GM12878 (cell line): ENCODE measurements at regions not wholly inside any gene's neighbourhood (a gene's known extent, or its start where the extent isn't known, plus 50 kb on each side); places are given as distances from the start of the nearest gene placed in this dataset.

Source experiments
- BHLHE40 ChIP-seq, 2 experiments: fragments of 450-650 bp in 1 of 2; IDR thresholded peaks; 2 replicates each; pipeline ENCODE4 v1.6.1; 2011 to 2017; ENCODE audit warnings: low read depth in 2 of 2, borderline replicate concordance in 1 of 2, improper control_type of control experiment in 1 of 2, low read length in 1 of 2, mild to moderate bottlenecking in 1 of 2
- CTCF ChIP-seq, 3 experiments: IDR thresholded peaks in 2 of 3; conservative IDR thresholded peaks in 1 of 3; 2 replicates each; pipeline ENCODE4 v1.5.1; 2011; ENCODE audit warnings: low read depth in 3 of 3, low read length in 3 of 3, mild to moderate bottlenecking in 3 of 3, control low read depth in 2 of 3, moderate library complexity in 2 of 3, inconsistent platforms in 1 of 3, mixed read lengths in 1 of 3; ENCODE audit not compliant: control insufficient read depth in 2 of 3, insufficient read depth in 1 of 3; ENCODE audit errors: extremely low read depth in 1 of 3
- ELK1 ChIP-seq: IDR thresholded peaks from 2 replicates; pipeline ENCODE4 v1.6.1; 2012; ENCODE audit warnings: low read depth, low read length, improper control_type of control experiment
- EP300 ChIP-seq, 2 experiments: fragments of 150-350 bp in 1 of 2; IDR thresholded peaks; 2 replicates each; pipeline ENCODE4 v1.6.1; 2011 to 2012; ENCODE audit warnings: low read depth in 2 of 2, low read length in 2 of 2, borderline replicate concordance in 1 of 2, improper control_type of control experiment in 1 of 2, inconsistent platforms in 1 of 2; ENCODE audit not compliant: control insufficient read depth in 1 of 2
- HSF1 ChIP-seq: fragments of 150-350 bp; IDR thresholded peaks from 2 replicates; pipeline ENCODE4 v1.6.1; 2014; ENCODE audit warnings: mild to moderate bottlenecking, low read depth, low read length
- IRF3 ChIP-seq: fragments of 450-650 bp; IDR thresholded peaks from 2 replicates; pipeline ENCODE4 v1.6.1; 2014; ENCODE audit warnings: mild to moderate bottlenecking
- KDM1A ChIP-seq: fragments of 200-600 bp; sonication (generic); IDR thresholded peaks from 2 replicates; pipeline ENCODE4 v1.6.1; 2016; ENCODE audit warnings: borderline replicate concordance
- NR2C2 ChIP-seq: IDR thresholded peaks from 2 replicates; pipeline ENCODE4 v1.6.1; 2011; ENCODE audit warnings: borderline replicate concordance, low read depth; ENCODE audit not compliant: control insufficient read depth, insufficient read length
- NRF1 ChIP-seq: conservative IDR thresholded peaks from 2 replicates; pipeline ENCODE4 v1.6.1; 2011; ENCODE audit warnings: mild to moderate bottlenecking, low read depth, low read length, improper control_type of control experiment
- POU2F2 ChIP-seq: IDR thresholded peaks from 3 replicates; pipeline ENCODE4 v1.6.1; 2011; ENCODE audit warnings: low read depth, mild to moderate bottlenecking, low read length, borderline replicate concordance
- SMARCA5 ChIP-seq: fragments of 450-650 bp; IDR thresholded peaks from 2 replicates; pipeline ENCODE4 v1.6.1; 2017; ENCODE audit warnings: mild to moderate bottlenecking
- SREBF2 ChIP-seq: IDR thresholded peaks from 2 replicates; pipeline ENCODE4 v1.6.1; 2012; ENCODE audit warnings: mild to moderate bottlenecking, low read length
- TF ChIP-seq, protein P1 (sequence below): IDR thresholded peaks from 2 replicates; pipeline ENCODE4 v1.6.1; 2012; ENCODE audit warnings: mild to moderate bottlenecking, low read depth, low read length

DNA sequence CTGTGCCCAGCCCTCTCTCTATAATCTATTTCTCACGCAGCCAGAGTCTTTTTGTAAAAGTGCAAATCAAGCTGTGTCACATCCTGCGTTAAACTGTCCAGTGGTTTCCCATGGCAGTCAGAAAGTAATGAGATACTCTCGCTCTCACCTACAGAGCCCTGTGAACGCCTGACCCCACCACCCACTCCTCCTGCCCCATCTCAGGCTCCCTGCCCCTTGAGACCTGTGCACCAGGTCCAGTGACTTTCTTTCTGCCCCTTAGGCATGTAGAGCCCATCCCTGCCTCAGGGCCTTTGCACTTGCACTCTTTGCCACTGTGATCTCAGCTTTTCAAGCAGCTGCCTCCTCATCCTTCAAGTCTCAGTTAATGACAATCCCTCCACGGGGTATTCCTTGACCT, 58.3 kb upstream of the RASGRP1 start:
- TF ChIP-seq NR2C2, result no peak
- TF ChIP-seq SREBF2, result no peak
- TF ChIP-seq NRF1, result no peak
- no peak for TF ChIP-seq ELK1
- TF ChIP-seq CTCF (IDR thresholded peaks at IDR 0.05 in 2 of 3, conservative IDR thresholded peaks at IDR 0.05 in 1 of 3; ENCODE audit: control insufficient read depth in 2 of 3, extremely low read depth in 1 of 3, insufficient read depth in 1 of 3, low read depth in 3 of 3, low read length in 3 of 3), result no peak
- TF ChIP-seq SMARCA5, result peak; percentile 99
- TF ChIP-seq, protein P1, sequence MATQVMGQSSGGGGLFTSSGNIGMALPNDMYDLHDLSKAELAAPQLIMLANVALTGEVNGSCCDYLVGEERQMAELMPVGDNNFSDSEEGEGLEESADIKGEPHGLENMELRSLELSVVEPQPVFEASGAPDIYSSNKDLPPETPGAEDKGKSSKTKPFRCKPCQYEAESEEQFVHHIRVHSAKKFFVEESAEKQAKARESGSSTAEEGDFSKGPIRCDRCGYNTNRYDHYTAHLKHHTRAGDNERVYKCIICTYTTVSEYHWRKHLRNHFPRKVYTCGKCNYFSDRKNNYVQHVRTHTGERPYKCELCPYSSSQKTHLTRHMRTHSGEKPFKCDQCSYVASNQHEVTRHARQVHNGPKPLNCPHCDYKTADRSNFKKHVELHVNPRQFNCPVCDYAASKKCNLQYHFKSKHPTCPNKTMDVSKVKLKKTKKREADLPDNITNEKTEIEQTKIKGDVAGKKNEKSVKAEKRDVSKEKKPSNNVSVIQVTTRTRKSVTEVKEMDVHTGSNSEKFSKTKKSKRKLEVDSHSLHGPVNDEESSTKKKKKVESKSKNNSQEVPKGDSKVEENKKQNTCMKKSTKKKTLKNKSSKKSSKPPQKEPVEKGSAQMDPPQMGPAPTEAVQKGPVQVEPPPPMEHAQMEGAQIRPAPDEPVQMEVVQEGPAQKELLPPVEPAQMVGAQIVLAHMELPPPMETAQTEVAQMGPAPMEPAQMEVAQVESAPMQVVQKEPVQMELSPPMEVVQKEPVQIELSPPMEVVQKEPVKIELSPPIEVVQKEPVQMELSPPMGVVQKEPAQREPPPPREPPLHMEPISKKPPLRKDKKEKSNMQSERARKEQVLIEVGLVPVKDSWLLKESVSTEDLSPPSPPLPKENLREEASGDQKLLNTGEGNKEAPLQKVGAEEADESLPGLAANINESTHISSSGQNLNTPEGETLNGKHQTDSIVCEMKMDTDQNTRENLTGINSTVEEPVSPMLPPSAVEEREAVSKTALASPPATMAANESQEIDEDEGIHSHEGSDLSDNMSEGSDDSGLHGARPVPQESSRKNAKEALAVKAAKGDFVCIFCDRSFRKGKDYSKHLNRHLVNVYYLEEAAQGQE, result no peak
- TF ChIP-seq POU2F2, result no peak
- TF ChIP-seq KDM1A, result no peak
- TF ChIP-seq IRF3, result no peak
- no peak for TF ChIP-seq HSF1
- peak in 1 of 2 experiments; percentile 75; a peak in 2 of 4 replicates for TF ChIP-seq BHLHE40 (IDR thresholded peaks at IDR 0.05; ENCODE audit: borderline replicate concordance in 1 of 2, low read depth in 2 of 2, low read length in 1 of 2)
- TF ChIP-seq EP300 (IDR thresholded peaks at IDR 0.05; ENCODE audit: borderline replicate concordance in 1 of 2, control insufficient read depth in 1 of 2, low read depth in 2 of 2, low read length in 2 of 2), result peak; percentile 16 to 30; a peak in 2 of 4 replicates
